IMR-90 (cell line): ENCODE measurements at regions not wholly inside any gene's neighbourhood (a gene's known extent, or its start where the extent isn't known, plus 50 kb on each side); places are given as distances from the start of the nearest gene placed in this dataset.

Experiments
- ATAC-seq: fragments of 200-7000 bp; cut with Tn5 transposase; 2 replicates; pipeline ENCODE4 v1.9.1; 2020; ENCODE audit warnings: low read depth, mild to moderate bottlenecking, moderate library complexity
- BruUV-seq: library from RNA; stranded (reverse); fragments of 400-500 nt; replicated peaks from 2 replicates; lab custom pipeline; 2021; lab: Mats Ljungman, UMichigan
- CTCF ChIA-PET: fragments of 300-600 bp; formaldehyde crosslinking; extraction: SDS; loops from one replicate; lab custom pipeline; 2021; ENCODE audit warnings: antibody characterized with exemption; lab: Yijun Ruan, JAX
- POLR2A ChIA-PET: fragments of 300-600 bp; sonication (Branson Sonifier 250); formaldehyde crosslinking; loops from one replicate; lab custom pipeline; 2022; ENCODE audit warnings: antibody characterized with exemption; ENCODE audit not compliant: unreplicated experiment; lab: Charles Lee
- DNase-seq: peaks from one replicate; pipeline ENCODE4 v3.0.0; 2013
- H2AFZ ChIP-seq: replicated peaks from 2 replicates; pipeline ENCODE3; 2013; ENCODE audit warnings: low read length, mild to moderate bottlenecking; ENCODE audit not compliant: poor library complexity
- H2AK5ac ChIP-seq: 2 replicates; pipeline ENCODE4 v1.6.1; 2013; ENCODE audit warnings: low read depth, low read length, inconsistent platforms
- H2AK9ac ChIP-seq: replicated peaks from 2 replicates; pipeline ENCODE3; 2013; ENCODE audit warnings: mild to moderate bottlenecking, low read depth, low read length, moderate library complexity; ENCODE audit not compliant: poor library complexity
- H2BK120ac ChIP-seq: 2 replicates; pipeline ENCODE4 v1.6.1; 2013; ENCODE audit warnings: low read depth, low read length, inconsistent platforms
- H2BK15ac ChIP-seq: 3 replicates; pipeline ENCODE4 v1.6.1; 2013; ENCODE audit warnings: low read depth, low read length, inconsistent platforms
- H2BK20ac ChIP-seq: 2 replicates; pipeline ENCODE4 v1.6.1; 2013; ENCODE audit warnings: low read depth, mild to moderate bottlenecking, inconsistent platforms, low read length, moderate library complexity
- H2BK5ac ChIP-seq: 2 replicates; pipeline ENCODE4 v1.6.1; 2013; ENCODE audit warnings: mild to moderate bottlenecking, low read depth, low read length, inconsistent platforms; ENCODE audit not compliant: poor library complexity, severe bottlenecking
- H3K14ac ChIP-seq: replicated peaks from 2 replicates; pipeline ENCODE4 v1.6.1; 2013; ENCODE audit warnings: low read depth, low read length, inconsistent platforms
- H3K18ac ChIP-seq: 2 replicates; pipeline ENCODE4 v1.6.1; 2013; ENCODE audit warnings: low read depth, low read length, control low read depth
- H3K23ac ChIP-seq: 2 replicates; pipeline ENCODE4 v1.6.1; 2013; ENCODE audit warnings: low read depth, low read length, inconsistent platforms
- H3K27ac ChIP-seq: 2 replicates; pipeline ENCODE4 v1.5.1; 2013; ENCODE audit warnings: mild to moderate bottlenecking, control low read depth, low read length; ENCODE audit not compliant: insufficient read depth
- H3K27me3 ChIP-seq: 2 replicates; pipeline ENCODE4 v1.6.1; 2013; ENCODE audit warnings: low read length; ENCODE audit not compliant: control insufficient read depth, insufficient read depth
- H3K36me3 ChIP-seq: 2 replicates; pipeline ENCODE4 v1.6.1; 2013; ENCODE audit warnings: low read length, mixed read lengths; ENCODE audit not compliant: control insufficient read depth, insufficient read depth
- H3K4ac ChIP-seq: 2 replicates; pipeline ENCODE4 v1.6.1; 2013; ENCODE audit warnings: low read depth, low read length, inconsistent platforms
- H3K4me1 ChIP-seq: 2 replicates; pipeline ENCODE4 v1.6.1; 2013; ENCODE audit warnings: low read length, mixed read lengths; ENCODE audit not compliant: control insufficient read depth, insufficient read depth
- H3K4me2 ChIP-seq: 2 replicates; pipeline ENCODE4 v1.6.1; 2013; ENCODE audit warnings: low read depth, mild to moderate bottlenecking, control low read depth, low read length, moderate library complexity
- H3K4me3 ChIP-seq: 2 replicates; pipeline ENCODE4 v1.5.1; 2013; ENCODE audit warnings: low read depth, mild to moderate bottlenecking, control low read depth, low read length, moderate library complexity; ENCODE audit not compliant: insufficient read depth
- H3K56ac ChIP-seq: 2 replicates; pipeline ENCODE4 v1.6.1; 2013; ENCODE audit warnings: low read length, inconsistent platforms; ENCODE audit not compliant: insufficient read depth; ENCODE audit errors: extremely low read depth
- H3K79me1 ChIP-seq, 2 experiments: 2 replicates each; pipeline ENCODE4 v1.6.1; 2013; ENCODE audit warnings: low read length in 2 of 2, inconsistent platforms in 1 of 2, low read depth in 1 of 2
- H3K9ac ChIP-seq: 2 replicates; pipeline ENCODE4 v1.6.1; 2013; ENCODE audit warnings: low read depth, low read length, control low read depth
- H3K9me1 ChIP-seq: 2 replicates; pipeline ENCODE4 v1.6.1; 2013; ENCODE audit warnings: low read length, inconsistent platforms; ENCODE audit not compliant: insufficient read depth
- H3K9me3 ChIP-seq: 2 replicates; pipeline ENCODE4 v1.6.1; 2013; ENCODE audit warnings: low read length; ENCODE audit not compliant: control insufficient read depth, insufficient read depth
- H4K20me1 ChIP-seq: 2 replicates; pipeline ENCODE4 v1.6.1; 2013; ENCODE audit warnings: low read length, inconsistent platforms; ENCODE audit not compliant: insufficient read depth
- H4K5ac ChIP-seq: 2 replicates; pipeline ENCODE4 v1.6.1; 2013; ENCODE audit warnings: mild to moderate bottlenecking, low read depth, low read length, control low read depth
- H4K8ac ChIP-seq, 2 experiments: 2 replicates each; pipeline ENCODE4 v1.6.1; 2013; ENCODE audit warnings: low read depth in 2 of 2, low read length in 2 of 2, control low read depth in 1 of 2, inconsistent platforms in 1 of 2
- H4K91ac ChIP-seq: 2 replicates; pipeline ENCODE4 v1.6.1; 2013; ENCODE audit warnings: low read depth, low read length, inconsistent platforms; ENCODE audit not compliant: insufficient read depth
- ELK1 ChIP-seq: fragments of 150-350 bp; IDR thresholded peaks from 2 replicates; pipeline ENCODE4 v1.6.1; 2016; ENCODE audit warnings: low read depth, mild to moderate bottlenecking, low read length, moderate library complexity, borderline replicate concordance
- MAFK ChIP-seq: IDR thresholded peaks from 2 replicates; pipeline ENCODE4 v1.6.1; 2012; ENCODE audit warnings: low read depth, low read length, improper control_type of control experiment
- USF2 ChIP-seq: fragments of 150-350 bp; IDR thresholded peaks from 2 replicates; pipeline ENCODE4 v1.6.1; 2017; ENCODE audit warnings: mild to moderate bottlenecking, antibody characterized with exemption, low read length, low read depth
- WGBS, 2 experiments: methylation state at CpG; one replicate each; pipeline versions ENCODE4 v1.1.5 to v1.1.7; 2013; ENCODE audit warnings: missing lambda C conversion rate in 2 of 2; ENCODE audit not compliant: insufficient read length in 1 of 2; ENCODE audit errors: extremely low coverage in 2 of 2; 5-methylcytosine and 5-hydroxymethylcytosine counted together
- dilution Hi-C: fragments of 300-500 bp; cut with HindIII; formaldehyde crosslinking; loops from one replicate; pipeline ENCODE4 v1.14.3; 2018; ENCODE audit warnings: low sequenced_read_pairs; ENCODE audit not compliant: unreplicated experiment
- in situ Hi-C: fragments of 300-500 bp; cut with MboI; formaldehyde crosslinking; loops from 3 replicates; pipeline ENCODE4 v1.14.3; 2019; ENCODE audit warnings: low sequenced_read_pairs, inconsistent platforms, mixed read lengths
- intact Hi-C: fragments of 100-400 bp; cut with micrococcal nuclease; formaldehyde crosslinking; loops from 2 replicates; pipeline ENCODE4 v1.10.0; 2022

GRCh38 chr4:82045267-82045666 is 328.5 kb downstream of the HNRNPD start:
- no peak overlapping the region for H3K4me3 ChIP-seq
- H2BK120ac ChIP-seq = no peak overlapping the region
- H3K4me2 ChIP-seq = no peak overlapping the region
- no peak overlapping the region for H3K27ac ChIP-seq
- no peak for ATAC-seq
- no peak overlapping the region for H3K9ac ChIP-seq
- H3K23ac ChIP-seq = no peak overlapping the region
- no peaks in the 10 kb centered on the region for H3K9me3 ChIP-seq
- ChIA-PET POLR2A (no interaction called here), CTCF (no interaction called here)
- H2BK5ac ChIP-seq = no peak overlapping the region
- no peak overlapping the region for H3K4ac ChIP-seq
- H3K27me3 ChIP-seq = peaks cover 25% of the 10 kb centered on the region
- no peak overlapping the region for H3K56ac ChIP-seq
- no peaks in the 10 kb centered on the region for H3K36me3 ChIP-seq
- BruUV-seq = no TSS peak
- no peak overlapping the region for H2BK20ac ChIP-seq
- no peak overlapping the region for H3K14ac ChIP-seq
- no peak overlapping the region for H2AK9ac ChIP-seq
- intact Hi-C loops (no loop called here), dilution Hi-C loops (no loop called here), in situ Hi-C loops (no loop called here)
- H4K91ac ChIP-seq = no peak overlapping the region
- H4K5ac ChIP-seq = no peak overlapping the region
- TF ChIP-seq MAFK (0 out of 2 replicates have a peak, but pooled peaks have one; percentile 26), ELK1 (no peak), USF2 (no peak)
- H2AFZ ChIP-seq = no peak overlapping the region
- H3K9me1 ChIP-seq = no peaks in the 10 kb centered on the region
- no peaks in the 10 kb centered on the region for H3K79me1 ChIP-seq
- no peak overlapping the region for H2AK5ac ChIP-seq
- H3K4me1 ChIP-seq = no peaks in the 10 kb centered on the region
- no peak overlapping the region for H3K18ac ChIP-seq
- no peak overlapping the region for H2BK15ac ChIP-seq
- no CpG with 5 or more reads among the region's 5 CpGs for WGBS, 2 experiments
- H4K8ac ChIP-seq = no peak overlapping the region
- H4K20me1 ChIP-seq = no peaks in the 10 kb centered on the region
- DNase-seq = no peak
